Muscle of back (tissue), 3 donors: ENCODE measurements at regions not wholly inside any gene's neighbourhood (a gene's known extent, or its start where the extent isn't known, plus 50 kb on each side); places are given as distances from the start of the nearest gene placed in this dataset.
A peak's percentile ranks its signal among the peaks of the same experiment; 100 is the strongest.

Source experiments
- DNase-seq, 3 donors: peaks; one replicate each; pipeline versions ENCODE4 v3.0.0 to v3.0.0-alpha.2; 2013

DNA sequence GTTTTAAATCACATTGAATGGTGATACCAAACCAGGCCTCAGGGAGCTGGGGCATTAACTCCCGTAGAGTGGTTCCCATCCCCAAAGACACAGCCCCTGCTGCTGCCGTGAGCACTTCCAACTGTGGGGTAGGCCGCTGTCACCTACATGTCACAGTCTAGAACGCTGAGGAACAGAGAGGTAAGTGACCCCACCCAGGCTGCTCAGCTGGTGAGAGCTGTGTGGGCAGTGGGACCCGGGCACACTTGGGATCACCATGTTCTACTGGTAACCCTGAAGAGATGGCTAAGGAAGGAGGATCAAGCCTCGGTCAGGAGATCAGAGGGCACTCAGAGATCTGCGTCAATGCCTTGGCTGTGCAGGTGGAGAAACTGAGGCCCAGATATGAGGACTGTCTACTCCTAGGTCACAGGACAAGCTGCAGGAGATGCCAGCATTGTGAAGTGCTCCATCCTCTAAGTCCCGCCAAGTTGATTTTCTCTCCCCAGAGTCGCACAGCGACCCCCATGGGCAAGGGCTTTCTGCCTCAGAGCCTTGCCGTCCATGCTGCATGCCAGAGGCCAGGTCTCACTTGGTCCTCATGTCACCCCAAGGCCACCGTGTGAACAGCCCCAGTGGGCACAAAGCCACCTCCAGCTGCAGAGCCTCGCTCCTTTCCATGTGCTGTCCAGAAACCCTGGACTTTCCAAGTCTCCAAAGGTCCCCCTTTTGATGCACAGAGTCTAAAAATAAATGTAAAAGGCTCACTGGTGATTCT, 144.2 kb upstream of the OTOS start:
- DNase-seq, result no peak

DNA sequence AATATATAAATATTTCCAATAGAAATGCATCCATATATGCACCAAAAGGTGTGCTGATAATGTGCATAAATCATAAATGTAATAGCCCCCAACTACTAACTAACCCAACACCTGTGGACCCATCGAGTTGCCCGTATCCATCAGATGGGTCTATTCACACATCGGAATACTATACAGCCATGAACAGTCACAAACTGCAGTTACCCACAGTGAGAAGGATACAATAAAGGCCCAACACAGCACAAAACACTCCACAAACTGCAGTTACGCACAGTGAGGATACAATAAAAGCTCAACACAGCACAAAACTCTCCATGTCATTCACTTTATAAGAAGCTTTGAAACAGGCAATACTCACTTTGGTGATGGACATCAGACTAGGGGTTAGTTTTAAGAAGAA, 145.3 kb upstream of the OTOS start:
- no peak for DNase-seq

DNA sequence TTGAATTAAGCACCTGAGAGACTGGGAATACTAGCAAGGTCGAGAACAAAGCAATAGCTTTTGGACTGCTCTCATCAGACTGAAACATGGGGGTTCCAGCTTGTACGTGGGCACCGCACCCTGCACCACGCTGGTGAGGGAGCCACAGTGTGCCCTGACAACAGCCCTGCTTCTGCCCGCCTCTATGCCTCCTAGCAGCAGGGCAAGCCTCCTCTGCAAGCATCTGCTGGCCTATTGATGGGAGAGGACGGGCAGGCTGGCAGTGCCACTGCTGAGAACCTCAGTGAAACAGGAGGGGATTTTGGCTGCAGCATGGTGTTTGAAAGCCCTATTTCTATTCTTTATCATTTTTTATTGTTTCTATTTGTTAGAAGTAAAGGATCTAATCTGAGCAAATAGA, 146.1 kb upstream of the OTOS start:
- DNase-seq, result no peak

DNA sequence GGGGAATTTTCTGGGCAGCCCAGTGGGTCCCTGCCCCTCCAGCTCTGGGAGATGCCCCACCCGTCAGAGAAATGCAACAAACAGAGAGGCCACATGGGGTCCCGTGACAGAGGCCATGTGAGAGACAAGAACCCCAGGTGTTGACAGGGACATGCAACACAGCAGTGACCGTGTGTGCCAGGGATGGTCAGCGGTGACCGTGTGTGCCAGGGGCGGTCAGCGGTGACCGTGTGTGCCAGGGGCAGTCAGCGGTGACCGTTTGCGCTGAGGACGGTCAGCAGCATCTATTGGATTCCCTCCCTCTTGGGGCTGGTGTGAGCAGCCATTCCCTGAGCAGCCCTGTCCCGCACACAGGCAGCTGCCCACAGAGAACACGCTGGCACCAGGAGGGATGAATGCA, 146.6 kb upstream of the OTOS start:
- no peak for DNase-seq

DNA sequence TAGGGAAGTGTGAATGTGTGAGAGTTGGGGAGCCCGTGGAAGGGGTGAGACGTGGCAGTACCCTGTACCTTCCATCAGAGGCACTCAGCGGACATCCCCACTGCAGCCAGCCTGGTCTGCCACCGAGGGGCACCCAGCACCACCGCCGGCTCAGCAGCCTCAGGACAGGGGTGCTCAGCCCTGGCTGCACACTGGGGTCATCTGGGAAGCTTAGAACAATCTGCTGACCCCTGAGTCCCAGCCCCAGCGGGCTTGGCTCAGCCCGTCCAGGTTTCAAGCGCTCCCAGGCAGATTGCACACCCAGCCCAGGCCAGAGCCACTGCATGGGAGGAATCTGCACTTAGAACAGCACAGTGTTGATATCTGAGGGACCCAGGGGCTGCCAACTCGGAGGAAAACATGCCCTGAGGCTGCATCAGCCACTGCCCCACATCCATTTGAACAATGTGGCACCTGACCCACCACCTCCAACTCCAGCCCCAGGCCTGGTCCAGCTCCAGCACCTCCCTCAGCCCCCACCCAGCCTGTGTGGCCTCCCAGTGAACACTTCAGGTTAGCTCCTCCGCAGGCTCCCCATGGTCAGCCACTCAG, 147.1 kb upstream of the OTOS start:
- no peak for DNase-seq

DNA sequence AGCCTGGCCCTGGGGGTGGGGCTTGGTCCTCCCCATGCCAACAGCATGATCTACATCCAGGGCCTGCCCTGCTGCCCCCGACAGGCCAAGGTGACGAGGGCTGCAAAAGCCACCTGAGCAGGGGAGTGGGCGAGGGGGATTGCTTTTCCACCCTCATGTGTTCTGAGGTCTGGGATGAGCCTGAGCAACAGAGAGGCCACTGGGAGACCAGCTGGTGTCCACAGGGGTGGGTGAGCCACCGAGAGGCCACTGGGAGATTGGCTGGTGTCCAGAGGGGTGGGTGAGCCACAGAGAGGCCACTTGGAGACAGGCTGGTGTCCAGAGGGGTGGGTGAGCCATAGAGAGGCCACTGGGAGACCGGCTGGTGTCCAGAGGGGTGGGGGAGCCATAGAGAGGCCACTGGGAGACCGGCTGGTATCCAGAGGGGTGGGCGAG, 147.4 kb upstream of the GPC1 start:
- no peak for DNase-seq

DNA sequence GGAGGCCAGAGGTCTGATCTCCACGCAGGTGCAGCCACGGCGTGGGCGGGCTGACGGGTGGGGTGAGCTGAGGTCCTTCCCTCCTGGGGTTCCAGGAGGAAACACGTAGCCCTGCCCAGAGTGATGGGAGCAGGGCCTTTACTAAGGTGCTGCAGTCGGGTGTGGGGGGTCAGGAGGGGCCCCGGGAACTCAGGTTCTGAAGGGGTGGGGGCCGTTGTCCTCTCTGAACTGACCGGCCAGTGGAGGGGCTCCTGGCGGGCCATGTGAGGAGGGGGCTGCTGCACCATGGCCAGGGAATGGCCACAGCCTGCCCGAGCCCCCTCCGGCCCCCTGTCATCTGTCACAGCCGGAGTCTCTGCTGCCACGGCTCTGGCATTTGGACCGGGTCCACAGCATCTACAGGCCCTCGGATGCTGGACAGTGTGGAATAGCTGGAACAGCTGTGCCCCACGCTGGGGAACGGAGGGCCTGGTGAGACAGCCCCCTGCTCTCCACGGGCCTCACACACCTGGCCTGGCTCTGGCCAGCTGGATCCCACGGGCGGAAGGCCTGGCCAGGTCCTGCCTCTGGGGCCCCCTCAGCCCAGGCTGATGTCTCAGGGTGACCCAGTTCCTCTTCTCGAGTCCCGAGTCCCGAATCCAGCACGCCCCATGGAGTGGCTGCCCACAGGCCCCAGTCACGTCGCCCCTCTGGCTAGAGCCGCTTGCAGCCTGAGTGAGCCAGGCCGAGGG, 145.6 kb upstream of the GPC1 start:
- no peak for DNase-seq

DNA sequence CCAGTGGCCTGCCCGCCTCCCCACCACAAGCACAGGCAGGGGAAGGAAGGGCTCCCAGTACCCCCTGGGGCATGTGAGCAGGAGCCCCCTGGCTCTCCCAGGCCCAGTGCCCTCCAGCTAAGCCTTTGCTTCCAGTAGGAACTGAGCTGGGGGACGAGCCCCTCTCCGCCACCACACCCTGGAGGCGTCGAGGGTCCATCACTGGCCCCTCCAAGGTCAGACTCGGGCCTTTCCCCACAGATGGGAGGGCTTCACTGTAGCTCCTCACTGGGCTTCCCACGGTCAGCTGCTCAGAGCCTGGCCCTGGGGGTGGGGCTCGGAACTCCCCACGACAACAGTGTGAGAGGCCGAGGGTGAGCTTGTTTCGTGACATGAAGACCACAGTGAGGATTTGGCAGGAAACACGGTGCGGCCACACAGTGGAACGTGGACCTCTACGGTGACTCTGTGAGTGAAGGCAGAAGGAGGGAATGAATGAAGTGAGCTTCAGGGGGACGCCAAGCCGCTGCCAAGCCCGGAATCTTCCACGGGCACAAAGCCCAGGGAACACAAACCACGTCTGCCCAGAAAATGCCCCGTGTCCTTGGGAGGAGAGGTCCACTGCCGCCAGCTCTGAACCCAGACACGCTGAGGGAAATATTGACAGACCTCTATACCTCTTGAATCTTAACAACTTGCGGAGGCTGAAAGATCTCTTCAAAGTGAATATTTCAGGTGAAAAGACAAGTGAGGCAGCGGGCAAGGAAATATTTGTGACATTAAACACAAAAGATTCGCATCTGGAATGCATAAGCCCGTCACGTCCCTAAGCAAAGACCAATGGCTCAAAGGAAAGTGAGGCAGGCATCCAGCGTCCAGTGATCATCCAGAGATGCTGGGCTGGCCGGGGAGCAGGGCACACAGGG, 144.8 kb upstream of the GPC1 start:
- no peak for DNase-seq

DNA sequence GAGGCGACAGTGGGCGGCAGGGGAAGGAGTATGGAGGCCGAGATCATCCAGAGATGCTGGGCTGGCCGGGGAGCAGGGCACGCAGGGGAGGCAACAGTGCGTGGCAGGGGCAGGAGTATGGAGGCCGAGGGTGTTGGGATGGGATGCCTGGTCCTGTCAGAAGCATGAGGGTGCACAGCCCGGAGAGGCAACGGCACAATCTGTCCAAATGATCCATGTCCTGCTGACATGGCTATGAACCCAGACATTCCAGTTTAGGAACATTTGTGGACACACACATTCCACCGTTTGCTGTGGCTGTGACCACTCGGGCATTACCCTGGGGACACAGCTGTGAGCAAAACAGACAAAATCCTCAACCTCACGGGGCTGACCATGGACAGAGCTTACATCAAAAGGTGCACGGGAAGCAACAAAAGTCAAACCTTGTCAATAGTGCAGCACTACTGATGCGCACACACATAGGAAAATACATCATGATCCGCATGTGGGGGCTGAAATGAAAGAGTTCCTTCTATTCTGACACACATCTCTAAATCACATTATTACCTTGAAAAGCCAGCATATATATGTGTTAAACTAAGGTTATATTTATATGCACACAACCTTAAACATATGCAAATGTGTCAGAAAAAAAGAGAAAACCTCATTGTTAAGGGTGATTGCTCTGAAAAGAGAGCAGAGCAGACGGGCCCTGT, 144.0 kb upstream of the GPC1 start:
- no peak for DNase-seq

DNA sequence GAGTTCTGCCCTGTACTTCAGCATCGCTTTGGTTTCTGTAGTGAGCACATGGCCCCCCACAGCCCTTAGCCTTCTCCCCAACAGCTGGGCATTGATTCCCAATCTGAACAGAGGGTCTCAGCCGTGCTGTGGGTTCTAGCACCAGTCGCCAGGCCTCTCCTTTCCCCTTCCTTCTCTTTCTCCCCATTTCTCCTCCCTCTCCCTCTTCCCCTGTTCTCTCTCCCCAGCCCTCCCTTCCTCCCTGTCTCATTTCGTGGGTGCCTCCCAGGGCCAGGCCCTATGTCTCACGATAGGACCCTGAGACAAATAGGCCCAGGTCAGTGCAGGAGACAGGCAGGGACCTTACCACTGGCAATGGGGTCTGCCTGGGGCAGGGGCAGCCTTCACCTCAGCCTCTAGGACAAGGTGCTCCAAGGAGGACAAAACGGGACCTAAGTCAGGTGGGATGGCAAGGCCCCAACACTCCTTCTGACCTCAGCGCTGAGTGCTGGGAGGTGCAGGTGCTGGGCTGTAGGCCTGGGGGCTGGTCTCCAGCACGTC, 143.4 kb upstream of the GPC1 start:
- no peak for DNase-seq

DNA sequence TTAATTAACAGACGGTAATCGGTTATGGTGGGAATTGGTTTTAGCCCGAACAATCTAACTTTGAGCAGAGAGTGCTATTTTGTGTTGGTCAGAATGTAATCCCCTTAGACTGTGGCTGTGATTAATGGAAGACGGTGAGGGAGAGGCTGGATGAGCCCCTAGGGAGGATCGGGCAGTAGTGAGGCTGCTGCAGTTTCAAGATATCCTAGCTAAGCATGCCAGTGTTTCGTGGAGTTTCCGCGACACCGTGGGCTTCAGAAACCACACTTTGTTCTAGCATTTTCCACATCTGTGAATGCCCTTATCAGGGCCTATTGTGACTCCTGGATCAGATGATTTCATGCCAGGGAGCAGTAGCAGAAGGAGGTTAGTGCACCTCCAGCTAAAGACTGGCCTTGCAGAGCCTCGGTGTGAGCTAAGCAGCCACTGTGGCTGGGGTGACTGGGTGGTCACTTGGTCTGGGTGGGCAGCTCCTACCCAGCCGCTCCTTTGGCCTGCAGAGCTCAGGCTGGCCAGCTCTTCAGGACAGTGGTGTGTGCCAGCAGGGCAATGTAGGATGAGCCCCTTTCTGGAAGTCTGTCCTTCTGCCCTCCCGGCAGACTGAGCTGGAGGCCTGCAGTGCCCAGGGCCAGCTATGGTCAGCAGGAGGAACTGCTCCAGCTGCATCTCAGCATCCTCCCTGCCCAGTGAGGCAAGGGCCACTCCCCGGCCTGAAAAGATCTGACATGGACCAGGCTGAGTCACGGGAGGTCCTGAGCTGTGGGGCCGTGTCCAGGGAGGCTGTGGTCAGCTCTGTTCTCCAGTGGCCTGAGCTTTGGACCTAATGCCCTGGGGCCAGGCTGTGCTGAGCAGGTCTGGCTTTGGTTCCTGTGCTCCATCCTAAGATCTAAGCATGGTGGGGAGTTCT, 142.6 kb upstream of the GPC1 start:
- no peak for DNase-seq

DNA sequence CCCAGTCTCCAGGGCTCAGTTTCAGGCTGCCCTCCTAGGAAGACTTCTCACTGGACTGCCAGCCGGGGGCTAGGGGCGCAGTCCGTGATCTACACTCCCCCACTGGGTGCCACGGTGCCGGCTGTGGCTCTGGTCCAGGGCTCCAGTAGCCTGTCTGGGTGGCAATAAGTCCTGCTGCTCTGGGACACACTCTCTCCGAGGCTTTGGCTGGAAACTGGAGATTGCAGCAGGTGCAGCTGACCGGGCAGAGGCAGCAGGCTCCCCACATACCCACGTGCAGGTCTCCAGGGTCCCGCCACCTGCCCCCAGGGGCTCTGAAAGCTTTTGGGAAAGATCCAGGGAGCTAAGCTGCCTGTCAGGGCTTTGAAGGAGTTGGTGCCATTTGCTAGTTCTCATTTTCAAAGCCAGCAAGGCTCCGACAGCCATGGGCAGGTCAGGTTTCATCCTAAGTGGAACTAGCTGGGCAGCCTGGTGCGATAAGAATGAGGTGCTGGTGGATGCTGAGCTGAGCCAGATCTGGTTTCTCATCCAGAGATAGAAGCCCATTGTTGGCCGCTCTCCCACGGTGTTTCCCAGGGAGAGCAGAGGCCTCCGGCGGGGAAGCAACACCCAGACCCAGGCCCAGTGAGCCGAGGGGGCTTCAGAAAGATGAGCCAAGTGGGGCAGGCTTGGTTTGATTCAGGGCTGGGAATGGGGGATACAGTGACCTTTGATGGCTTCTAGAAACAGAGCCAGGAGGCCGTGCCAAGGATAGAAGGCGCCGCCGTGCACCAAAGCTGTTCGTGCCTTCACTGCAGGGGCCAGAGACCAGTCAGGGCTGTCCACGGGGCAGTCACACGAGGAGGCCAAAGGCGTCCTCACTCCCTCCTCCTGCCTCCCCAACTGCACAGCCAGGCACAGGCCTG, 141.7 kb upstream of the GPC1 start:
- peak; percentile 43 to 77 (median 58) for DNase-seq

DNA sequence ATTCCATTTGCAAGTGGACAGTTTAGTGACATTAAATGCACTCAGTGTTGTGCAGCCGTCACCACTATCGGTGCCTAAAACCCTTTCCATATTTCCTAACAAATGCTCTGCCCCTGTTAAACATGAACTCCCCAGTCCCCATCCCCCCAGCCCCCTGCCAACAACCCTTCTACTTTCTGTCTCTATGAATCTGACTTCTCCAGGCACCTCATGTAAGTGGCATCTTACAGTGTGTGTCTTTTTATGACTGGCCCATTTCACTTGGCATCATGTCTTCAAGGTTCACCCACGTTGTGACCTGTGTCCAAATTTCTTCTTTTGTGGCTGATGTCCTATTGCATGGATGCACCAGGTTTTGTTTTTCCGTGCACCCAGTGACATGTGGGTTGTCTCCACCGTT, 140.9 kb upstream of the GPC1 start:
- DNase-seq, result no peak

DNA sequence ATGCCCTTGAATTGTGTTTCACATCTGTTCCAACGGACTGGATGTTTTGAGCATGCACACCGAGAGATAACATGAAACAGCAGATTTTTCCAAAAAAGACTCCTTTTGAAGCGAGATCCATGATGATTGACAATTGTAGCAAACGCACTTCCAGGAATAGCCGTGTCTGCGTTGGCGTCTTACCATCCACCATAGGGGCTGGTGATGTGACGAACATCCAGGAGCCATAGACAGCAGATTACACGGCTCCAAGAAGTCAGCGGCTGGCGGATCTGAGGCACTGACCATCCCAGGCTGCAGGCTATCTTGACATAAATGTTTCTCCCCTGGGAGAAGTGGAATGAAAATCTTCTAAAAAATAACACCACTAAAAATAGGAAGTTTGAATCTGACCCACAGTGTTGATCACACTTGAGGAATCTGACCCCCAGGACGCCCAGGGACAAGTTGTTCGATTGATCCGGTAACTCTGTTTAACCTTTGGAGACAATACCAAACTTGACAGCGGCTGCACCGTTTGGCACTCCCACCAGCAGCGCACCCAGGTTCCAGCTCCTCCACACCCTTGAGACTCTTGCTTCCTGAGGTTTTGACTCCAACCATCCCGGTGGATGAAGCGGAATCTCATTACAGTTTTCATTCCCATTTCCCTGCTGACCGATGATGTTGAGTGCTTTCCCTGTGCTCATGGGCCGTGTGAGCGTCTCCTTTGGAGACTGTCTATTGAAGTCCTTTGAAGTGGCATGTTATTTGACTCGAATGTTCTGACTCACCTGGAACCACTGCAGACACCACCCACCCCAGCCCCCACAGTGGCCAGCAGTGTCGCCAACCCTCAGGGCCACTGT, 140.0 kb upstream of the GPC1 start:
- no peak for DNase-seq

DNA sequence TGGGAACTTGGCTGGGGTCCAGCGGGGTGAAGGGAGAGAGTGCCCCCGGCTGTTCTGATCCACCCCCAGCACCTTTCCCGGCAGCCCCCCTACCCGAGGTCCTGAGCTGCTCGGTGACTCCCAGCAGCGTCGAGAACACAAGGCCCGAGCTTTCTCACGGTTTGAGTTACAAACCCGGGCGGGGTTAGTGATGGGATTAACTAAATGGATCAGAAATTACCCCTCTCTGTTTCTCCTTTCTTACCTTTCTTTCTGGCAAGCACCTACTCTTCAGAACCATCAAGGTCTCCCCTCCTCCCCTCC, 139.4 kb upstream of the GPC1 start:
- DNase-seq, result no peak

DNA sequence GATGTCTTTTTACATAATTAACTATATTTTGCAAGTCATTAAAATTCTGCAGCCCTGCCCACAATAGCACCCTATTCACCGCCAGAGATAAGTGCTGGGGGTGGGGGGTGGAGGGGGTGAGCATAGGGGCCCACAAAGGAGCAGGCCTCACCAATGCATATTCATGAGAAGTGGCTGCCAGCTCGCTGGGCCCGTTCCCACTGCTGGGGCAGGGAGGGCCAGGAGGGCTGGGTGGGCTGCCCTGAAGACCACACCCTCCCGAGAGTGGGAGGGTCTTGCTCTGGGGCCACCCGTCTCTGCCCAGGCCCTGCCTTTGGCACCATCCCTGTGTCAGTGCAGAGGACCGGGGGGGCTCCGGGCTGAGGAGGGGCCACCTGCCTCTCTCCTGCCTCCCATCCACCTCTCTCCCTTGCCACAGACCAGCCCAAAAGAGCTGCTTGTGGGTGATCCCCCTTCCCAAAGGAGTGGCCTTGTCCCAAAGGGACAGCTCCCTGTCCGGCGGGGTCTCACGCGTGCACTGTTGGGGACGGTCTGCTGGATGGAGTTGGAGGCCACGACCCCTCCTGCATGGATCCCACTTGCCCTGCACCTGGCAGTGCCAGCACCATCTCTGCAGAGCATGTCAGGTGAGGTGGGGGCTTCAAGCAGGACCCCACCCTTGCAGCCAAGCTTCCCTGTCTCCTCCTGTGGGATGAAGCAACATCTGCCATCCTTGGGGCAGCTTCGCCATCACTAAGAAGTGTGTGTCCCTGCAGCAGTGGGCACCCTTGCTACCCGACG, 138.8 kb upstream of the GPC1 start:
- DNase-seq, result no peak
